ENCODE measurements at regions not wholly inside any gene's neighbourhood (a gene's known extent, or its start where the extent isn't known, plus 50 kb on each side); places are given as distances from the start of the nearest gene placed in this dataset.
"Not testable (repeated sequence)": the region's sequence is repeated elsewhere in the genome, so short reads cannot be mapped to it uniquely, and the experiment has no call there.

DNA sequence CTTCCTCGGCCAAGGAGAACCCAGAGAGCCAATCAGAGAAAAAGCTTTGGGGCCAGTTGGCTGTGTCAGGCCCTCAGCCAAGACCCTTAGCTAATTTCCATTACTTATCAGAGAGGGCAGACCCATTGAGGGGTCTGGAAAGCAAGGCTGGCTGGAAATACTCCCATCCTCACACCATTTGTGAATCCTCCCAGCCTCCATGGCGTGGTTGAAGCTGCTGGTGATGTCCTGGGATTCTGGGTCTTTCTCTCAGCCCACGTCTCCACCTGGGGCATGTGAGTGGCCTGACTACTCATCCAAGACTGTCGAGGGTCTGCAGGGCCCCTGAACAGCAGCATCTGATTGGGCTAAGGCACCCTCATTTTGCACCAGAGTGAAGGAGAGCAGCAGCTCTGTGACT lies 61.3 kb upstream of the GPR31 start:
- TF ChIP-seq, protein P1, sequence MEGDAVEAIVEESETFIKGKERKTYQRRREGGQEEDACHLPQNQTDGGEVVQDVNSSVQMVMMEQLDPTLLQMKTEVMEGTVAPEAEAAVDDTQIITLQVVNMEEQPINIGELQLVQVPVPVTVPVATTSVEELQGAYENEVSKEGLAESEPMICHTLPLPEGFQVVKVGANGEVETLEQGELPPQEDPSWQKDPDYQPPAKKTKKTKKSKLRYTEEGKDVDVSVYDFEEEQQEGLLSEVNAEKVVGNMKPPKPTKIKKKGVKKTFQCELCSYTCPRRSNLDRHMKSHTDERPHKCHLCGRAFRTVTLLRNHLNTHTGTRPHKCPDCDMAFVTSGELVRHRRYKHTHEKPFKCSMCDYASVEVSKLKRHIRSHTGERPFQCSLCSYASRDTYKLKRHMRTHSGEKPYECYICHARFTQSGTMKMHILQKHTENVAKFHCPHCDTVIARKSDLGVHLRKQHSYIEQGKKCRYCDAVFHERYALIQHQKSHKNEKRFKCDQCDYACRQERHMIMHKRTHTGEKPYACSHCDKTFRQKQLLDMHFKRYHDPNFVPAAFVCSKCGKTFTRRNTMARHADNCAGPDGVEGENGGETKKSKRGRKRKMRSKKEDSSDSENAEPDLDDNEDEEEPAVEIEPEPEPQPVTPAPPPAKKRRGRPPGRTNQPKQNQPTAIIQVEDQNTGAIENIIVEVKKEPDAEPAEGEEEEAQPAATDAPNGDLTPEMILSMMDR (IDR thresholded peaks at IDR 0.05): not testable (repeated sequence)
- not testable (repeated sequence) for TF ChIP-seq POLR2A (IDR thresholded peaks at IDR 0.05)

All from thyroid gland (tissue), 4 donors.